ENCODE measurements at regions not wholly inside any gene's neighbourhood (a gene's known extent, or its start where the extent isn't known, plus 50 kb on each side); places are given as distances from the start of the nearest gene placed in this dataset.

GRCh38 chr5:129306725-129307124 lies 153.4 kb upstream of the ADAMTS19 start:
- no peak for DNase-seq
- Histone ChIP-seq H3K27ac (ENCODE audit: low read length) (no peak overlapping the region), H3K36me3 (ENCODE audit: control insufficient read depth, insufficient read depth, low read length) (no peaks in the 10 kb centered on the region), H3K27me3 (ENCODE audit: control insufficient read depth, insufficient read depth, low read length) (no peaks in the 10 kb centered on the region), H3K4me3 (ENCODE audit: low read length) (no peak overlapping the region), H3K9me3 (ENCODE audit: control insufficient read depth, low read depth, low read length) (peaks cover 6% of the 10 kb centered on the region), H3K4me1 (ENCODE audit: control insufficient read depth, insufficient read depth, low read length) (no peaks in the 10 kb centered on the region)
- whole genome bisulfite sequencing (ENCODE audit: insufficient coverage, low lambda C conversion rate), result no CpG with 5 or more reads among the region's 6 CpGs

GRCh38 chr5:129322968-129323367 lies 137.1 kb upstream of the ADAMTS19 start:
- DNase-seq, result no peak
- H3K9me3 ChIP-seq (ENCODE audit: control insufficient read depth, low read depth, low read length), result no peaks in the 10 kb centered on the region
- H3K36me3 ChIP-seq (ENCODE audit: control insufficient read depth, insufficient read depth, low read length), result no peaks in the 10 kb centered on the region
- no peaks in the 10 kb centered on the region for H3K4me1 ChIP-seq (ENCODE audit: control insufficient read depth, insufficient read depth, low read length)
- no peaks in the 10 kb centered on the region for H3K27me3 ChIP-seq (ENCODE audit: control insufficient read depth, insufficient read depth, low read length)
- H3K27ac ChIP-seq (ENCODE audit: low read length), result no peak overlapping the region
- WGBS (ENCODE audit: insufficient coverage, low lambda C conversion rate), result no CpG with 5 or more reads among the region's 3 CpGs
- no peak overlapping the region for H3K4me3 ChIP-seq (ENCODE audit: low read length)

DNA sequence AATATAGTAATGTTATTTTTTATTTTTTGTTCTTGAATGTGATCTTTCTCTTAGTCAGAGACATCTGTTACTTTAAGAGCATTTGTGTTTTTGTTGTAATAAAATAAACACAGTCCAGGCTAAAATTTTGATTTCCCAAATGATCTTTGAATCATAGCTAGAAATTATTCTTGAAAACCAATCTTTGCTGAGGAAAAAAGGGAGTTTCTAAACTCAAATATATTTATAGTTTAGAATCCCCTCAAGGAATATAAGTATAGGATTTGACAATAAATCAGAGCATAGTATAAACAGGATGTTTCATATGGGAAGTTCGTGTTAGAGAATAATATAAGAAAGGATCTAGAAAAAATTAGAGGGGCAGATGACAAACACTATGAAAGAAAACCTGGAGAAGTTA lies 118.8 kb upstream of the ADAMTS19 start:
- DNase-seq, result no peak
- H3K27me3 ChIP-seq (ENCODE audit: control insufficient read depth, insufficient read depth, low read length), result no peaks in the 10 kb centered on the region
- H3K36me3 ChIP-seq (ENCODE audit: control insufficient read depth, insufficient read depth, low read length), result no peaks in the 10 kb centered on the region
- H3K4me1 ChIP-seq (ENCODE audit: control insufficient read depth, insufficient read depth, low read length), result no peaks in the 10 kb centered on the region
- no peak overlapping the region for H3K27ac ChIP-seq (ENCODE audit: low read length)
- no peaks in the 10 kb centered on the region for H3K9me3 ChIP-seq (ENCODE audit: control insufficient read depth, low read depth, low read length)
- WGBS (ENCODE audit: insufficient coverage, low lambda C conversion rate), result 55% methylated on average over 1 of the region's 1 CpG
- no peak overlapping the region for H3K4me3 ChIP-seq (ENCODE audit: low read length)

GRCh38 chr5:129342796-129343195 lies 117.3 kb upstream of the ADAMTS19 start:
- Histone ChIP-seq H3K27me3 (ENCODE audit: control insufficient read depth, insufficient read depth, low read length) (no peaks in the 10 kb centered on the region), H3K4me1 (ENCODE audit: control insufficient read depth, insufficient read depth, low read length) (no peaks in the 10 kb centered on the region), H3K27ac (ENCODE audit: low read length) (no peak overlapping the region), H3K4me3 (ENCODE audit: low read length) (no peak overlapping the region), H3K36me3 (ENCODE audit: control insufficient read depth, insufficient read depth, low read length) (no peaks in the 10 kb centered on the region), H3K9me3 (ENCODE audit: control insufficient read depth, low read depth, low read length) (no peaks in the 10 kb centered on the region)
- DNase-seq, result no peak

GRCh38 chr5:129345213-129345924 lies 114.7 kb upstream of the ADAMTS19 start:
- H3K4me3 ChIP-seq (ENCODE audit: low read length), result no peak overlapping the region
- H3K4me1 ChIP-seq (ENCODE audit: control insufficient read depth, insufficient read depth, low read length), result no peaks in the 10 kb centered on the region
- H3K9me3 ChIP-seq (ENCODE audit: control insufficient read depth, low read depth, low read length), result no peaks in the 10 kb centered on the region
- H3K27ac ChIP-seq (ENCODE audit: low read length), result no peak overlapping the region
- DNase-seq, result no peak
- 80% methylated on average over 1 of the region's 4 CpGs for WGBS (ENCODE audit: insufficient coverage, low lambda C conversion rate)
- H3K27me3 ChIP-seq (ENCODE audit: control insufficient read depth, insufficient read depth, low read length), result no peaks in the 10 kb centered on the region
- no peaks in the 10 kb centered on the region for H3K36me3 ChIP-seq (ENCODE audit: control insufficient read depth, insufficient read depth, low read length)

DNA sequence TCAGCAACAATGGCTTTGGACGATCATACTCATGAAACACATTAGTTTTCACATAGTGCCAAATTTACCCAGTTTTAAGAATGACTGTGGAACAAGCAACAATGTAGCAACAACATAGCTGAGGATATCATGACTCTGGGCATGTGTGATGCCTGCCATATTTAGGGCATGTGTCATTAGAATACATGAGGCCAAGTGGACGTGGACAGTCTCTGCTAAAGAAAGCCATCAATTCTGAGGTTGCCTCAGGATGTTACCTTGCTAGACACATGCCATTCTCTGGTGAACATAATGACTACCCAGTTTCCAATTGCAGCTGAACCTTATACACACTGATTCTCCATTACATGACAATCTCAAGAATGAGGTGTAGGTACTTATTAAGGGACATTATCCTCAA lies 103.3 kb upstream of the ADAMTS19 start:
- WGBS (ENCODE audit: insufficient coverage, low lambda C conversion rate), result no CpG with 5 or more reads among the region's 2 CpGs

GRCh38 chr5:129358069-129358468 lies 102.0 kb upstream of the ADAMTS19 start:
- no peaks in the 10 kb centered on the region for H3K27me3 ChIP-seq (ENCODE audit: control insufficient read depth, insufficient read depth, low read length)
- no CpG with 5 or more reads among the region's 3 CpGs for WGBS (ENCODE audit: insufficient coverage, low lambda C conversion rate)
- H3K27ac ChIP-seq (ENCODE audit: low read length), result no peak overlapping the region
- no peaks in the 10 kb centered on the region for H3K4me1 ChIP-seq (ENCODE audit: control insufficient read depth, insufficient read depth, low read length)
- no peaks in the 10 kb centered on the region for H3K36me3 ChIP-seq (ENCODE audit: control insufficient read depth, insufficient read depth, low read length)
- H3K9me3 ChIP-seq (ENCODE audit: control insufficient read depth, low read depth, low read length), result no peaks in the 10 kb centered on the region
- no peak for DNase-seq
- no peak overlapping the region for H3K4me3 ChIP-seq (ENCODE audit: low read length)

More for the DNA sequence above, 103.3 kb upstream of the ADAMTS19 start:
- H3K36me3 ChIP-seq (ENCODE audit: control insufficient read depth, insufficient read depth, low read length), result no peaks in the 10 kb centered on the region
- H3K4me3 ChIP-seq (ENCODE audit: low read length), result no peak overlapping the region
- no peaks in the 10 kb centered on the region for H3K27me3 ChIP-seq (ENCODE audit: control insufficient read depth, insufficient read depth, low read length)
- H3K27ac ChIP-seq (ENCODE audit: low read length), result no peak overlapping the region
- H3K9me3 ChIP-seq (ENCODE audit: control insufficient read depth, low read depth, low read length), result no peaks in the 10 kb centered on the region
- H3K4me1 ChIP-seq (ENCODE audit: control insufficient read depth, insufficient read depth, low read length), result no peaks in the 10 kb centered on the region
- DNase-seq, result no peak

- 100% methylated on average over 1 of the region's 2 CpGs for WGBS (ENCODE audit: insufficient coverage, low lambda C conversion rate)
- Histone ChIP-seq H3K9me3 (ENCODE audit: control insufficient read depth, low read depth, low read length) (no peaks in the 10 kb centered on the region), H3K27me3 (ENCODE audit: control insufficient read depth, insufficient read depth, low read length) (no peaks in the 10 kb centered on the region), H3K36me3 (ENCODE audit: control insufficient read depth, insufficient read depth, low read length) (no peaks in the 10 kb centered on the region), H3K4me1 (ENCODE audit: control insufficient read depth, insufficient read depth, low read length) (no peaks in the 10 kb centered on the region), H3K27ac (ENCODE audit: low read length) (no peak overlapping the region), H3K4me3 (ENCODE audit: low read length) (no peak overlapping the region)
- DNase-seq, result no peak
Measured at GRCh38 chr5:129359450-129359849, 100.6 kb upstream of the ADAMTS19 start.

DNA sequence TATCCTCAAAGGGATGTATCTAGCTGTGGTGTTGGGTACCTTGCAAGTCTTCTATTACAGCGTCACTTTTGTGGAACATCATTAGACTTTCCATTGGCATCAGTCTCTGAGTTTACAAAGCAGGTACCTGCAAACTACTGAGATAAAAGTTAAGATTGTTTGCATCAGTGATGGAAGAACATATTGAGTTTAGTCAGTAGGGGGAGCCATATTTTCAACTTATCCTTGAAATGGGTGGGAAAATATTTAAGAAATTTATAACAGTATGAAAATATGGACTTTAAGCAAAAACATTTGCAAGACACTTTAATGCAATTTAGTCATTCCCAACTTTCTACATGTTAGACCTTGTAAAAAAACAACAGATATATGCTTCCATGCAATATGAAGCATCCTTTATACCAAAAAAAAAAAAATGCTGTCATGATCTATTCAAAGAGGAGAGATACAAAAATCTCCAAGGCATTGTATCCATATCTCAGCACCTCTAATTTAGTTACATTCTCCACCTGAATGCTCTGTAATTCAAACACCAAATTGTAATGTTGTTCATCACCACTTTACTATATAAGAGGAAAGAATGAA lies 98.6 kb upstream of the ADAMTS19 start:
- Histone ChIP-seq H3K27me3 (ENCODE audit: control insufficient read depth, insufficient read depth, low read length) (no peaks in the 10 kb centered on the region), H3K27ac (ENCODE audit: low read length) (no peak overlapping the region), H3K4me3 (ENCODE audit: low read length) (no peak overlapping the region), H3K4me1 (ENCODE audit: control insufficient read depth, insufficient read depth, low read length) (no peaks in the 10 kb centered on the region), H3K9me3 (ENCODE audit: control insufficient read depth, low read depth, low read length) (peaks cover 3% of the 10 kb centered on the region), H3K36me3 (ENCODE audit: control insufficient read depth, insufficient read depth, low read length) (no peaks in the 10 kb centered on the region)
- no peak for DNase-seq
- no CpG with 5 or more reads among the region's 1 CpG for WGBS (ENCODE audit: insufficient coverage, low lambda C conversion rate)

DNA sequence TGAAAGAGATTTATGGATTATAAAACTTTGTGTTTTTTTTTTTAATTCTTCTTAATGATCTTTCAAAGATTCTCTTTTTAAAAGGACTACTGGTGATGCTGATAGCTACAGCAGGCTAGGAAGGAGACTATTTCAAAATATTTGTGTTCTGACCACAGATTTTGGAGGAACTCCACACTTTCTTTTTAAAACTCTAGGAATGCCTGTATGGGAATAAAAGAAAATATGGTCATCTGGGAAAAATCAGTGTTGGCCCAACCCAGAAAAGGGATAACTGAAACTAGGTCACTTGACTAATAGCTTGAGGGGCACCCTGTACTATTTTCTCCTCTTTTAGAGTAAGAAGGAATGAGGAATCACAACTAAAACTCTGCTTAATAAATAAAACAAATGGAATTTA lies 97.6 kb upstream of the ADAMTS19 start:
- Histone ChIP-seq H3K9me3 (ENCODE audit: control insufficient read depth, low read depth, low read length) (peaks cover 3% of the 10 kb centered on the region), H3K4me3 (ENCODE audit: low read length) (no peak overlapping the region), H3K36me3 (ENCODE audit: control insufficient read depth, insufficient read depth, low read length) (no peaks in the 10 kb centered on the region), H3K27ac (ENCODE audit: low read length) (no peak overlapping the region), H3K27me3 (ENCODE audit: control insufficient read depth, insufficient read depth, low read length) (no peaks in the 10 kb centered on the region), H3K4me1 (ENCODE audit: control insufficient read depth, insufficient read depth, low read length) (no peaks in the 10 kb centered on the region)
- DNase-seq, result no peak

DNA sequence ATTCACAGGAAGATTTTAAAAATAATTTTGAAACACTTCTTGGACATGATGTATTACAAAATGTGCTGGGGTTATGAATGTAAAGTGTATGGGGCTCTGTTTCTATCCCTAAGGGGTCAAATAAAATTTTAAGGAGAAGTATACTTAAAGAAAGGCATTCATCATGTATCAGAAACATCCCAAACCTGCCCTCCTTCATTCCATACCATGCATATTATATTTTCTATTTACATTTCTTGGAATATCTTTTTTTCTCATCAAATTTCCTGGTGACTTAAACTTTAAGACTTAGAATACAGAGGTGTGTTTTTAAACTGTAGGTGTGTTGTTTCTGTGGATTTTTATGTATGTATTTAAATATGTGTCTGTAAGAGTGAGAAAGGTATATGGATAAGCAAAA lies 96.1 kb upstream of the ADAMTS19 start:
- no peak overlapping the region for H3K4me3 ChIP-seq (ENCODE audit: low read length)
- H3K36me3 ChIP-seq (ENCODE audit: control insufficient read depth, insufficient read depth, low read length), result no peaks in the 10 kb centered on the region
- no peaks in the 10 kb centered on the region for H3K4me1 ChIP-seq (ENCODE audit: control insufficient read depth, insufficient read depth, low read length)

More for the DNA sequence above, 96.1 kb upstream of the ADAMTS19 start:
- no peak for DNase-seq
- H3K27ac ChIP-seq (ENCODE audit: low read length), result no peak overlapping the region
- peaks cover 3% of the 10 kb centered on the region for H3K9me3 ChIP-seq (ENCODE audit: control insufficient read depth, low read depth, low read length)
- no peaks in the 10 kb centered on the region for H3K27me3 ChIP-seq (ENCODE audit: control insufficient read depth, insufficient read depth, low read length)
